ENCODE measurements at regions not wholly inside any gene's neighbourhood (a gene's known extent, or its start where the extent isn't known, plus 50 kb on each side); places are given as distances from the start of the nearest gene placed in this dataset.
"Not testable (repeated sequence)": the region's sequence is repeated elsewhere in the genome, so short reads cannot be mapped to it uniquely, and the experiment has no call there.

DNA sequence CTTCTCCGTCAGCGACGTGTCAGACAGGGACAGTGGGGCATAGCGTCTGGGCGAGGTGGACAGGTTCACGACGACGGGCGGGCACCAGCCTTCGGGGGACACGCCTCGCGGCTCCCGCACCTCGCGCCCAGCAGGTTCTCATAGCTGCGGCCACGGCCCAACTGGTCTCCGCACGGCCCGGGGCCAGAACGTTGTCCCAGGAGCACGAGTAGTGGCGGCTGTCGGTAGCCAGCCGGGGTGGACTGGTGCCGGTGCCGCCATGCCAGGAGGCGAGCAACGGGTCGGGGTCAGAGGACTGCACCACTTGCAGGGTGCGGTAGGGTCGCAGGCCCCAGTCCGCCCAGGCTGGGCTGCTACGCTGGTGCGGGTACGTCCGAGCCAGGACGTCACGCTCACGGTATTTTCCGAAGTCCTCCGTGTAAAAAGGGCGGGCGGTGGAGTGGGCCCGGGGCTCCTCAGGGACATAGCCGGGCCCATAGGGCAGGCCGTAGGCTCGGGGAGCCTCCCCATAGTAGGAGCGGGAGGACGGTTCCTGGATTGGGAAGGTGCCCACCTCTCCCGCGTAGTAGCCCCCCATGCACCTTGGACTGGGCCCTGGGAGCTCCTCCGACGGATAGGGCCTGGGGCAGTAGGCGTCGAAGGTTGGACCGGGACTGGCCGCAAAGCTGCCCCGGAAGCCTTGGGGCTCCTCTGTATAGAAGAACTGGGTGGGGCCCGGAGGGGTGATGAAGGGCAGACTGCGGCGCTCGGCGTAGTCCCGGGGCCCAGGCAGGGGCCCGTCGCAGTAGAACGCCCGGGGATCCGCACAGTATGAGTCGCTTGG lies 301.2 kb downstream of the CCDC74A start:
- not testable (repeated sequence) for DNase-seq

DNA sequence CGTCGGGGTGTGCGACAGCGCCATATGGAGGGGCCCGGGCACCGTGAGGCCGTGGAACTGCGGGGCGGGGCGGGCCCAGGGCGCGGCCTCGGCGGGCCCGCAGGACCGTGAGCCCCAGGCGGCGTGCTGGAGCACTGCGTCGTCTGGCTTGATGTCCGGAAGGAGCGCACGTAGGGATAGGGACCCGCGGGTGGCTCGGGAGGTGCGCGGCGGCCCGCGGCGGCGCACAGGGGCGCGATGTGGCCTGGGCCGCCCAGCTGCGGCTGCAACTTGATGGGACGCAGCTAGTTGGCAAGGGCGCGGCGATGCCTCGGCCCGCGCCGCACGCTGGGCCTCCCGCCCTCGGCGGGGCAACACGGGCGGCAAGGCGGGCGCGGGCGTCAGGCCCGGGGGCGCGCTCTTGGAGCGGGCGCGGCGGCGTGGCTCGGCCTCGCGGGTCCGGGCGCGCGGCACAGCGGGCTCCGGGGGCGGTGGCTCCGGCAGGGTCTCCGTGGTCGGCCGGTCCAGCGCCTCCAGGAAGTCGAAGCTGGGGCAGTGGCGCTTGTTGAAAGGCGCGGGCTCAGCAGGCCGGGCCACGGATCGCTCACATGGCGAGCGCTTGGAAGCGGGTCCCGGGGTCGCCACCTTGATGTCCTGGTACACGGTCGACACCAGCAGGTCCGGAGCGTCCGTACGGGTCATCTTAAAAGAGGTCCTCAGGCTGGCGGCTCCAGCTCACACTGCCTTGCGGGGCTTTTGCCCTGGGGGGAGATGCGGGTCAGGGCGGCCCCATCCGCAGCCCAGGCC lies 302.0 kb downstream of the CCDC74A start:
- DNase-seq: not testable (repeated sequence)

DNA sequence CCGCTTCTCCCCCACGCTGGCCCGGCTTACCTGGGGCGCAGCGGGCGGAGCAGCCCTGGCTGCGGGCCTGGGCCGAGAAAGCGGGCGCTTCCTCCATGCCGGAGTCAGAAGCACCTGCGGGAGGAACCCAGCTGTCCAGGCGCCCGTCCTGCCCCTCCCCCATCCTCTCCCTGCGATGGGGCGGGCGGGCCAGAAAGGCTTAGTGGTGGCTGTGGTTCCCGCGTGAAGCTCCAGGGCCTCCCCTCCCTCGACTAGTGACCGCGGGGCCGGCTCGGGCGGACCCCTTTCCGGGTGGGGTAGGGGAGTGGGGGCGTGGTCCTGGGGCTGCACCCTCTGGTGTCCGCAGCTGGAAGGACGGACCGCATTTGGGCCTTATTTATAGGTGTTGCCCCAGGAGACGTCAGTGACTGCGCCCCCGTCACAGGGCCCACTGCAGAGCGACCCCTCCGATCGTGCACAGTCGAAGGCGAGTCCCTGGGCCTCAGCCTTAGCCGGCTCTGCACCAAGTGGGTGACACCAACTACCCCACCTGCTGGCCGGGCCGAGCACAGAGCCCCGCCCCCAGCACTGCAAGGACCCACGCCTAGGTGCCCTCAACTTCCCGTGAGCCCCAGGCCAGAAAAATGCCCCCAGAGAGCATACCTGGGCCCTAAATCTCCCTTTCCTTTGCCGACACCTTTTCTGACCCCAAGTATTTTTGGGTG lies 302.7 kb downstream of the CCDC74A start:
- DNase-seq: not testable (repeated sequence)

DNA sequence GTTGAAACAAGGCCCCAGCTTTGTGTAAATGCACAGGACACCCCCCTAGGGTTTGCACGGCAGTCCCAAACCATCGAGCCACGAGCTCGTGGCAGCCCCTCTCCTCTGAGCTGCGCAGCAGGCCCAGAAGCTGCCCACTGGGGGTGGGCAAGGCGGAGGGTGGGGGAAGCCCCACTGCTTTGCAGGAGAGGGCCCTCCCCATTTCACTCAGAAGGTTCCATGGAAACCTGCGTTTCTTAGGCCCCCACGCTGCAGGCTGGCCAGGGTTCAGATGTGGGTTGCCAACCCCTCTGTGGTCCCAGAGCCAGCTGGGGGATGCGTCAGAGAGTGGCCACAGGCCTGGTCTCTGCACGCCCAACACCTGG lies 303.2 kb downstream of the CCDC74A start:
- DNase-seq: not testable (repeated sequence)

DNA sequence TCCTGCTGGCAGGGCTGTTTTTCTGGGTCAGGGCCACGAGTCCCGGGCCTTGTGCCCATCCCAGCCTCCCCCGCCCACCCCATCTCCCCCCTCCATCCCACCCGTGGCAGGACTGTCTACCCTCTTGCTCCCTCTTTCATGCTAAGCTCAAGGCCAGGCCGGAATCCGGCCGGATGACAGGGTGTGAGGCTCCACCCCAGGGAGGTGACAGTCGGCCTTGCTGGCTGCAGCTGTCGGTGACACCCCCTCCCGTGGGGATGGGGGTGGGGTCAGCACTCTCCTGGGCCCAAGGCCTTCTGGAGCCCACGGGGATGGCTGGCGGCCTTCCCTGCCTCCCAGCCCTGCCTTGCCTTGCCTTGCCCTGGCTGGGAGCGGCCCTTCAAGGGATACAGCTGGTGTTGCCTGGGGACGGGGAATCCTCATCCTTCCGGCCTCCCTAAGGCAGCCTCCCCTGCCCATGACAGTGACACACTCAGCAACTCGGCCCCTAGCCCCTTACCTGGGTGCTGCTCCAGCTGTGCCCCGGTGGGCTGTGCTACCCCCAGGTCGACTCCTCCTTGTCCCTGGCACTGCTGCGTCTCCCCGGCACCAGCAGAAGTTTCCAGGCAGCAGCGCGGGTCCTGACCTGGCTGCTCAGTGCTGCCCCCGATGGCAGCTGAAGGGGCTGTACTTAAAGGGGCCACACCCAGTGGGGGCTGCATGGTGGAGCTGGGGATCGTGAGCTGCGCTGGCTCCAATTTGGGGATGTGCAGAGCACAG lies 303.9 kb downstream of the CCDC74A start:
- DNase-seq: not testable (repeated sequence)

DNA sequence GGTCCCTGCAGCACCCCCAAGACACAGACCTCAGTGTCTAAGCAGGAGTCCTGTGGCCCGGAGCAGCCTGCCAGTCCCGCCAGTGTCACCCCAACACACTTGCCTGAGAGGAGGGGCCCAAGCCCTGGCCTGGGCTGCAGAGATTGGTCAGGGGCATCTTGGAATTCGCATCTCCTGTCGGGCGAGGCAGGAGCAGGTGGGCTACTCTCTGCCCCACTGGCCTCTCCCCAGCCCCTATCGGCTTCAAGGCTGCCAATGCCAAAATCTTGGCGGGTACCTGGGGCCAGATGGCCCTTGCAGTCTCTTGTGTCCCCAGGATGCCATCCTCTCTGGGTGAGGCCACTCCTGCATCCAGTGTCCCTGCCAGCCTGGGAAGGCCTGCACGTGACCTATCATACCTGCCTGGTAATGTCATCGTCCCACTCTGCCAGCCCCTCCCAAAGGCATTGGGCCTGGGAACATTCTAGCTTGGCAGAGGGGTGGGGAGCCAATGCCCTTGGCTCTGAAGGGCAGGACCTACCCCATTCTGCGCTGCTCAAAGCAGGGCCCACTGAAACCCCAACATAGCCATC lies 304.6 kb downstream of the CCDC74A start:
- not testable (repeated sequence) for DNase-seq

DNA sequence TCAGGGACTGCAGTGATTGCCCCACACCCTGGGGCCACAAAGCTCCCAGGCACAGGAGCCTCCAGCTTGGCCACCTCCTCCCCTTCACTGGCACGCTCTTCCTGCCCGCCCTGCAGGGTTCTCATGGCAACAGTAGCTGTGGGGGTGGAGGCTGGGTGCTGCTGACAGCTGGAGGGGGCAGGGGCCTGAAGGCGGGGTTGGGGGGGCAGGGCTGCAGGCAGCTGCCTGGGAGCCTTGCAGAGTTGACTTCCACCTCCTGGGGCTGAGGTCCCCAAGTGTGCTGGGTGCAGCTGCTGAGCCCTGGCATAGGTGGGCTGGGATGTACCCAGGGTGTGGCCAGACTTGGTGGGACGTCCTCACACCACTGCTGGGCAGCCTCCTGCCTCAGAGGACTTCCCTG lies 305.2 kb downstream of the CCDC74A start:
- DNase-seq: not testable (repeated sequence)

DNA sequence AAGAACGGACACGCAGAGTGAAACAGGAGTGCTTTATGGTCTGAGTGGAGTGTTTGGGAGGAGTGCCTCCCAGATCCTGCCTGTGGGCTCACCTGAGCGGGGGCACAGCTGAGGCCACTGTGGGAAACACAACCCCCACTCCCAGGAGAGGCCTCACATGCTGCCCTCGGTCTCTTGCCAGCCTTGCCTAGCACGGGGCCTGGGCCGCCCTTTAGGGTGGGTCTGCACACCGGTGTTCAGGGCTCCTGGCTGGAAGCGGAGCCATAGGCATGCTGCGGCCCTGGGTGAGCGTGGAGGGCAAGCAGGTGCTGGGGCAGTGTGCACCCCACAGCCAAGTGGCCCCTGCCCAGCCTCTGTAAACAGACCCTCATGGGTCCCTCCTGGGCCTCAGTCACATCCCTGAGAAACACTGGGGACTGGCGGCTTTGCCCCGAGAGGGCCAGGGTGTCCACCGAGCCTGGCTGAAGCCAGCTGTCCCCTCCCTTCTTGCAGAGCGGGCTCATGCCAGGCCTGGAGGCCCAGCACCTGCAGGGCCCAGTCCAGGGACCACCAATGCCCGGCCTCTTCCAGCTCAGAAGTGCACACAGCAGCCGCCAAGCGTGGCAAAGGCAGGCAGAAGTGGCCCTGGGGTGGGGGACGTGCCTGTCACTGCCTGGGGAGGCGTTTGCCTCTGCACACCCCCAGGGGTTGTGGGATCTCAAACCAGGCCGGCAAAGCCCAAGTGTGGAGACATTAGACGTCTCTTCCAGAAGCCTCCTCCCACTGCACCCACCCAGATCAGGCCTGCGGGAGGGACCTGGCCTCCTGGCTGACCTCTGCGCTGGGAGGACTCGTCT lies 305.9 kb downstream of the CCDC74A start:
- DNase-seq: not testable (repeated sequence)

DNA sequence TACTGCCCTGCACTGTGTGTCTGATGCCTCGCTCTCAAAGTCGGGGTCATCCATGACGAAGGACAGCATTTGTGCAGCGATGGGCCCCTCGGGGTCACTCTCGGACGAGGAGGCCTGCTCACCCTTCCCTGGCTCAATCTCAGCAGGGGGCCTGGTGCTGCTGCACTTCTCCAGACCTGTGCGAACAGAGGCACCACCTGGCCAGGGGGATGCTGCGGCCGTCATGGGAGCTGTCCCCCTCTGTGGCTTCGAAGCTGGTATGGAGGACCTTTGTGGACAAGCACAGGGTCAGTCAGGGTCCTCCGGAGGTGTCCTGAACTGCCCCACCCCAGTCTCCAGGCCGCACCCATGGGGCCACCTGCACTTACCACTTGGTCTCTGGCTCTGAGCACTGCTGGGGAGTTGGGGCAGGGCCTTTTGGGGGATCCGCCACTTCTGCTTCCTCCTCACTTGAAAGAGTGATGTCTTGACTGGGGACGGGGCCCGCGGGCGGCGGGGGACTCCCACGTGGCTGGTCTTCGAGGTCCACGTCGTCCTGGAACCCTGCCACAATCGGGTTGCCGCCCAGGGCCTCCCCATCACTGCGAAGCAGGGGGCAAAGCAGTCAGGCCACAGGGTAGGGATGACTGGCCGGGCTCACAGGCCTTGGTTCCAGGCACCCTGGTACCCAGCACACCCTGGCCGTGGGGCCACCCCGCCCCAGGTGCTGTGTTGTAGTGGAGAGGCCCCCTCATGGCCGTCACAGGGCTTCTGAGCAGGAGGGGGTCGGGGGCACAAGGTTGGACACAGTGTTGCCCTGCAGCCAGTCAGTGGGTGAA lies 306.7 kb downstream of the CCDC74A start:
- DNase-seq: not testable (repeated sequence)

DNA sequence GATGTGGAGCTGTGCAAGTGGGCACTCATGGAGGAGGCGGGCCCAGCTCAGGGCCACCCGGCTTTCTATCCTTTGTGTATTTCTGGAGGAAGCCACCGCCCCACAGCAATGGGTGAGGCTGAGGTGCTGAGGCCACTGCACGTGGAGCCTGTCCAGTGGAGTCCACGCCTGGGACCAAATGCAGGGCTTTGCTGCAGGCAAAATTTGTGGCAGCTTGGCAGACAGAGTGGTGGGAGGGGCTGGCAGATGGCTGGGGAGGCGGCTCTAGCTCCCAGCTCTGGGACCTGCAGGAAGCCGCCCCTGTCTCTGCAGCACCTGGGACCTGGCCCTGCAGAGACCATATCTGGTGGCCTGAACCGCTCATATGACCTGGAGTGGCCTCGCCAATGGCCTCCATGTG lies 307.3 kb downstream of the CCDC74A start:
- not testable (repeated sequence) for DNase-seq

DNA sequence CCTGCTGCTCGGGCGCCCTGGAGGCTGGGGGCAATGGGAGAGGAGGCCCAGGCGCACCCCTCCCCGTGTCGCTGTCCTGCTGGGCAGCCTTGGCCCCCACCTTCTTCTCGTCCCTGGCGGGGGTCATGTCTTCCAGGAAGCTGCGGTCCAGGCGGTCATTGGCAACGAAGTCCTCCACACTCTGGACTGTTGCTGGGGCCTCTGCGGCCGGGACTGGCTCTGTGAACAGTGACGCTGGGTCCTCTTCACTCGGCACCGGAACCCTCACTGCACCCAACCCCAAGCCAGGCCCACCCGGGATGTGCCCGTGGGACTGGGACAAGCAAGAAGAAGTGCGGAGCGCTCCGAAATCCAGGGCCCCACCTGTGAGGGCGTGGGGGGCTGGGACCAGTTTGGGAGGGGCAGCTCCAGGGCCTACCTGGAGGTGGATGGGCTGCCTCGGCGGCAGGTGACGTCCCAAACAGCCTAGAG lies 308.0 kb downstream of the CCDC74A start:
- no peak for DNase-seq

DNA sequence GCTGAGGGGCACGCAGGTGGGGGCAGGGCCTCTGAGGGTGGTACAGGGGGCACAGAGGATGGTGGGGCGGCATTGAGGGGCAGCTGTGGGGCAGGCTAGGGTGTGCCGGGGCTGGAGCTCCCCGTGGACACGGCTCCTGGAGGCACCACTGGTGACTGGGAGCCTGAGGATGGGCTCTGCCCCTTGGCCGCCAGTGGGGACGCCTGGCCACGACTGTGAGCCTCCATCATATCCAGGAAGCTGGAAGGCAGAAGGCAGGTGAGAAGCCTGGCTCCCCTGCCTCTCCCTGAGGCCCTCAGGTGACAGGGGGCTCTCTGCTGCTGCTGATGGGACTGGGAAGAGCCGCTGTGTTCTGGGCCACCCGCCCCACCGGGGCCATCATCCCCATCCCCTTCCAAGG lies 308.4 kb downstream of the CCDC74A start:
- not testable (repeated sequence) for DNase-seq

DNA sequence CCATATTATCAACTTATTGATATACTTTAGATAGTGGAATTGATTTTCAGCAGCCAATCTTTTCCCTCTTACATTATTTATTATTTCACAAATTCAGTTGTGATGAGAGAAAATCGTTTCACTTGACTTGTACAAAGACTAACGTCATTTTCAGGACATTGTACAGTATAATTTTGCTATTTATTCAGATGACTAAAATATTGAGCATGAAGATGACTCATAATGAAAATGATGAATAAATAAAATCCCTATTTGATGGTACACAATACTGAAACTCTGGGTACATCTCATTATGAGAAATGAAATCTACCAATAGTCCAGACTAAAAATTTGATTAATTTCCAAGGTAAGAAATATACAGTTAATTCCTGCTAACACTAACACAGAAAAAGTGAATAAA lies 316.4 kb downstream of the CCDC74A start:
- DNase-seq: not testable (repeated sequence)

DNA sequence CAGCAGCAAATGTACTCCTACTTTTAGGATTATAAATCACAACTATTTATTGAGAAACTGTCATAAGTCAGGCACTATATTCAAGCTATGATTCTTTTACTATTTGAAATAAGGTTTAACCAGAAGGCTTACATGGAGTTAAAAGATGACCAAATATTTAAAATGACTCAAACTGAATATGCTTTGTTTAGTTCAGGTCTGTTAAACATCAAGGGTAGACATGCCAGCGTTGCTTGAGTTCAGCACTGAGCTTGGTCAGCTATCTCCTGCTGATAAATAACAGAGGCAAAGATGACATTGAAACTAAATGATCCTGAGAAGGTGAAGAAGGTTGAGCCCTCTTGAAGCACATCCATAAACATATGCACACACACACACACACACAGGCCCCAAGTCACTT lies 305.6 kb downstream of the ANKRD30BL start:
- DNase-seq: not testable (repeated sequence)

DNA sequence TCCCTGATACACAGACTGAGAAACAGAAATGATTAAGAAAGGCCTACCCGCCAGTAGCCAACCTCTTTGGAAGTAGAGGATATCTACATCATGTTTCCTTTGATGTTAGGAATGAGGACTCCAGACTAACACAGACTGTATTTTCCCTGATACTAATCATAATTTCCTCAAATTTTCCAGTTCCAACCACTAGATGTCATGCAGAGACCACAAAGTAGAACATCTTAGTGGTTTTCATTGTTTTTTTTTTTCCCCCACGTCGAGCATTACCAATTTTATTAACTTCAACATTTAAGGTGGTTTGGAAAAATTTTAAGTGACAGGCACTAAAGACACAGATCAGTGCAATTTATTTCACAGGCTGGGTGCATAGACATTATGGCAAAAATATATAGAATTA lies 303.6 kb downstream of the ANKRD30BL start:
- not testable (repeated sequence) for DNase-seq

Measured in amniotic stem cell (primary cell).